ENCODE measurements at regions not wholly inside any gene's neighbourhood (a gene's known extent, or its start where the extent isn't known, plus 50 kb on each side); places are given as distances from the start of the nearest gene placed in this dataset.

DNA sequence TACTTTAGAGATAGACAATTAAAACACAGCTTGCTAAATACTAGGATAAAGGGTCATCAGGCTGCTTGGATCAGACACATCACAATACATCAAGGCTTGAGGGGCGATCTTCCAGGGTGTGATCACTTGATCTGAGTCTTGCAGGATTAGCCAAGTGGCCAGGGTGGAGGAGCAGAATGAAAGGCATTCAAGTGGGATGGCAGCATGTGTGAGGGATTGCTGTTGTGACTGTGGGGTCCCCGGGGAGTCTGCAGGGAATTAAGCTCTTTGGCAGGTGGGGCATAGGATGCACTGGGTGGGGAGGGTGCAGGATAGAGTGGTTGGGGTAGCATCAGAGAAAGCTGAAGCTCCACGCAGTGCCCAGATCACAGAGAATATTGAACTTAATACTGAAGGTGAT is 58.0 kb upstream of the TMEM163 start:
- TF ChIP-seq, protein P1, sequence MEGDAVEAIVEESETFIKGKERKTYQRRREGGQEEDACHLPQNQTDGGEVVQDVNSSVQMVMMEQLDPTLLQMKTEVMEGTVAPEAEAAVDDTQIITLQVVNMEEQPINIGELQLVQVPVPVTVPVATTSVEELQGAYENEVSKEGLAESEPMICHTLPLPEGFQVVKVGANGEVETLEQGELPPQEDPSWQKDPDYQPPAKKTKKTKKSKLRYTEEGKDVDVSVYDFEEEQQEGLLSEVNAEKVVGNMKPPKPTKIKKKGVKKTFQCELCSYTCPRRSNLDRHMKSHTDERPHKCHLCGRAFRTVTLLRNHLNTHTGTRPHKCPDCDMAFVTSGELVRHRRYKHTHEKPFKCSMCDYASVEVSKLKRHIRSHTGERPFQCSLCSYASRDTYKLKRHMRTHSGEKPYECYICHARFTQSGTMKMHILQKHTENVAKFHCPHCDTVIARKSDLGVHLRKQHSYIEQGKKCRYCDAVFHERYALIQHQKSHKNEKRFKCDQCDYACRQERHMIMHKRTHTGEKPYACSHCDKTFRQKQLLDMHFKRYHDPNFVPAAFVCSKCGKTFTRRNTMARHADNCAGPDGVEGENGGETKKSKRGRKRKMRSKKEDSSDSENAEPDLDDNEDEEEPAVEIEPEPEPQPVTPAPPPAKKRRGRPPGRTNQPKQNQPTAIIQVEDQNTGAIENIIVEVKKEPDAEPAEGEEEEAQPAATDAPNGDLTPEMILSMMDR (IDR thresholded peaks at IDR 0.05; ENCODE audit: insufficient read depth, low read depth, low read length): no peak
- no peak for TF ChIP-seq EZH2 (IDR thresholded peaks at IDR 0.05; ENCODE audit: insufficient read depth, low read length)
